ENCODE measurements at regions not wholly inside any gene's neighbourhood (a gene's known extent, or its start where the extent isn't known, plus 50 kb on each side); places are given as distances from the start of the nearest gene placed in this dataset.

DNA sequence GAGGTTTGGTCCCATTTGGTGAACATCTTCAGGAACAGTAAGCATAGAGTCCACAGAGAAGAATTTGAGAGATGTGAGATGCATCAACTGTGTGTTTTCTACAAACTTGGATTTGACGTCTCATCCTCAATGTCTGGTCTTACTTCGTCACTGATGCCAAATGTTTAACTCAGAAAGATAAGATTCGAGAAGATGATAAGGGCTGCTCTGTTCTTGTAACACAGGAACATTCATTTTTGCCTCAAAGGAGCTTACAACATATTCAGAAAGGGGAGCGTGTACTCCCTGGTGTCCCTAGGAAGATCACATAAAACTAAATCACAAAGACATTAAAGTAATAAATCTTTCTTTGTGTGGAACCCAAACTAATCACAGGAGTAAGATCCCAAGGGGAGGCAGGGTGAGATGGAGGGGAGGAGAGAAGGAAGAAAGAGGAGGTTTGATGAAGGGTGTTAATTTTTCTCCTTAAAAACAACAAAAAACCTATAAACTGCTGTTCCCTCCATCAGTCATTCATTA is 247.7 kb upstream of the IRS2 start:
- TF ChIP-seq, protein P1, sequence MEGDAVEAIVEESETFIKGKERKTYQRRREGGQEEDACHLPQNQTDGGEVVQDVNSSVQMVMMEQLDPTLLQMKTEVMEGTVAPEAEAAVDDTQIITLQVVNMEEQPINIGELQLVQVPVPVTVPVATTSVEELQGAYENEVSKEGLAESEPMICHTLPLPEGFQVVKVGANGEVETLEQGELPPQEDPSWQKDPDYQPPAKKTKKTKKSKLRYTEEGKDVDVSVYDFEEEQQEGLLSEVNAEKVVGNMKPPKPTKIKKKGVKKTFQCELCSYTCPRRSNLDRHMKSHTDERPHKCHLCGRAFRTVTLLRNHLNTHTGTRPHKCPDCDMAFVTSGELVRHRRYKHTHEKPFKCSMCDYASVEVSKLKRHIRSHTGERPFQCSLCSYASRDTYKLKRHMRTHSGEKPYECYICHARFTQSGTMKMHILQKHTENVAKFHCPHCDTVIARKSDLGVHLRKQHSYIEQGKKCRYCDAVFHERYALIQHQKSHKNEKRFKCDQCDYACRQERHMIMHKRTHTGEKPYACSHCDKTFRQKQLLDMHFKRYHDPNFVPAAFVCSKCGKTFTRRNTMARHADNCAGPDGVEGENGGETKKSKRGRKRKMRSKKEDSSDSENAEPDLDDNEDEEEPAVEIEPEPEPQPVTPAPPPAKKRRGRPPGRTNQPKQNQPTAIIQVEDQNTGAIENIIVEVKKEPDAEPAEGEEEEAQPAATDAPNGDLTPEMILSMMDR (IDR thresholded peaks at IDR 0.05; ENCODE audit: control insufficient read depth, extremely low read depth, insufficient read depth), result no peak
- no peak for DNase-seq (ENCODE audit: low read depth)
- H3K4me3 ChIP-seq (ENCODE audit: low read depth, low read length), result no peak overlapping the region

DNA sequence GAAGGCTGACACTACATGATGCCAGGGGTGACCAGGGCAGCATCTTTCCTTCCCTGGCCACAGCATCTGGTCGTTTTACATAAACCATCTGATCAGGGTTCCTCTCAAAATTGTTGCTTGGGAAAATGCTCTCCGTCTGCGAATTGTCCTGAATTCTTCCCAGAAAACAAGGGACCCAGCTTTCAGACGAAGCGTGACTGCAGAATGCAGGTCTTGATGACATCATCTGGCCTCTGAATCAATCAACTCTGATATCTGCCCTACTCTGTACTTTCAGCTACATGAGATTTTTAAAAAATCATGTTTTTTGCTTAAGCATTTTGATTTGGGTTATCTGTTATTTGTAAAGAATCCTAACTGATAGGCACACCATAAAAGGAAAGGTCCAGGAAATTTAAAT is 246.6 kb upstream of the IRS2 start:
- TF ChIP-seq, protein P1 (IDR thresholded peaks at IDR 0.05; ENCODE audit: control insufficient read depth, extremely low read depth, insufficient read depth), result no peak
- no peak overlapping the region for H3K4me3 ChIP-seq (ENCODE audit: low read depth, low read length)
- DNase-seq (ENCODE audit: low read depth), result no peak

DNA sequence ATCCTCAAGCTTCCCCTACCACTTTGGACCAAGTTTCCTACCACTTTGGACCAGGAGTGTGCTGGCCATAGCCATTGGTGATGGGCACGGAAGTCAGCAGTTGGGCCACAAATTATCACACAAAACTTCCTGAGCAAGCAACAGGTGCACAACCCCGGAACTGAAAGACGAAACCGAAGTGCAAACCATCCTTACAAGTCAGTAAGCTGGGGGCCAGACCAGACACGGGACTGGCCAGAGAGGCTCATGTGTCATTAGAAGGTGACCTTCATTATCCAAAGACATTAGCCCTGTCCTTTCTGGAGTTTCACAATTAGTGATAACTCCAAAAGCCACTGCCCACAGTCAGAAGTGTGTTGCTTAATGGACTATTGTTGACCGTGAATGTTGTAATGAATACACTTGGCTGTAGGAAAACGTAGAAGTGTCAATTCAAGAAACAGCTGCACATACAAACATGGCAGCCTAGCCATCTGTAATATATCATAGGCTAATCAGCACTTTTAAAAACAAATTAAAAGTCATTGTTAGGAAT is 244.1 kb upstream of the IRS2 start:
- TF ChIP-seq, protein P1 (IDR thresholded peaks at IDR 0.05; ENCODE audit: control insufficient read depth, extremely low read depth, insufficient read depth), result no peak
- no peak overlapping the region for H3K4me3 ChIP-seq (ENCODE audit: low read depth, low read length)
- no peak for DNase-seq (ENCODE audit: low read depth)

DNA sequence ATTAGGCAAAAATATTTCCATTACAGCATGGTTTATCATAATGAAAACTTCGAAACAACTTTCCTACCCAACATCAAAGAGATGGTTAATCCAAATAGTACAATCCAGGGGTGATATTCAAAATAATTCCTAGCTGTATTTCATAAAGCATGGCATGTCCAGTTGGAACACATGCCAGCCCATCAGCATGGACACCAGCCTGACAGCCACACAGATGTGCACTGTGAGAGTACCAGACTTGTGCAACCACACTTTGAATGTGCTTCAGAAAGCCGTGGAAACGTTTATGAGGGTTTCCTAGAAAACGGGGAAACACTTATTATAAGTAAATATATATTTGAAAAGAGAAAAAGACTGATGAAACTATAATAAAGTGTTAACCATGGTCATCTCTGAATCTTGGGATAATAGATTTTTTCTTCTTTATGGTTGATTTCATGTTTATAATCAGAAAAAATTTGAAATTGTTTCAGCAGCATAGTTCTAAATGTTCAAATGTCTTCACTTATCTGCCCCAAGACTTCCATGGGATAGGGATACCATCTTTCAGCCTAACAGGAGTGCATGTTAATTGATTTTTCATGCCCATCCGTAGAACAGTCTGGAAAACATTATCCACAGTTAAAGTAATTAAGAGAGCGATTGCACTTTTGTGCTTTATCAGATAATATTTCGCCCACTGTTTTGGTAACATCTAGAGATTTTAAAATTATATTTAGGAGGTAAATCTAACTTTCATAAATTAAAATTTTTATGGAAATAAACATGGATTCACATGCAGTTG is 242.6 kb upstream of the IRS2 start:
- TF ChIP-seq, protein P1 (IDR thresholded peaks at IDR 0.05; ENCODE audit: control insufficient read depth, extremely low read depth, insufficient read depth), result no peak
- H3K4me3 ChIP-seq (ENCODE audit: low read depth, low read length), result no peak overlapping the region
- DNase-seq (ENCODE audit: low read depth), result no peak

DNA sequence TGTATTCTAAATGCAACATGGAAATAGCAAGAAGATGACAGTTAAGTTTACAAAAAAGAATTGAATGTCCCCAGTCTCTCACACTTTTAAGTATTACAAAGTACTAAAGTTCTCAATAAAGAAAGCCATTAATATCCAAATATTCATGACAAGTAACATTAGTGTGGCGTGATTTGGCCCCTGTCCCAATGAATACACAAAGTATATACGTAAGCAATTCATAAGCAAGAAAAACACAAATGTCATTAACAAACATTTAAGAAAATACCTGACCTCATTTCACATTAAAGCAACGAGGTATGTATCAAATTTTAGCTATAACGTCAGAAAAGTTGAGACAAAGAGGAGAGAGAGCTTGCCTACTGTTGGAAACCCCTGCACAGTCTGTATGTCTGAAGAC is 241.9 kb upstream of the IRS2 start:
- DNase-seq (ENCODE audit: low read depth), result no peak
- TF ChIP-seq, protein P1 (IDR thresholded peaks at IDR 0.05; ENCODE audit: control insufficient read depth, extremely low read depth, insufficient read depth), result no peak
- no peak overlapping the region for H3K4me3 ChIP-seq (ENCODE audit: low read depth, low read length)

DNA sequence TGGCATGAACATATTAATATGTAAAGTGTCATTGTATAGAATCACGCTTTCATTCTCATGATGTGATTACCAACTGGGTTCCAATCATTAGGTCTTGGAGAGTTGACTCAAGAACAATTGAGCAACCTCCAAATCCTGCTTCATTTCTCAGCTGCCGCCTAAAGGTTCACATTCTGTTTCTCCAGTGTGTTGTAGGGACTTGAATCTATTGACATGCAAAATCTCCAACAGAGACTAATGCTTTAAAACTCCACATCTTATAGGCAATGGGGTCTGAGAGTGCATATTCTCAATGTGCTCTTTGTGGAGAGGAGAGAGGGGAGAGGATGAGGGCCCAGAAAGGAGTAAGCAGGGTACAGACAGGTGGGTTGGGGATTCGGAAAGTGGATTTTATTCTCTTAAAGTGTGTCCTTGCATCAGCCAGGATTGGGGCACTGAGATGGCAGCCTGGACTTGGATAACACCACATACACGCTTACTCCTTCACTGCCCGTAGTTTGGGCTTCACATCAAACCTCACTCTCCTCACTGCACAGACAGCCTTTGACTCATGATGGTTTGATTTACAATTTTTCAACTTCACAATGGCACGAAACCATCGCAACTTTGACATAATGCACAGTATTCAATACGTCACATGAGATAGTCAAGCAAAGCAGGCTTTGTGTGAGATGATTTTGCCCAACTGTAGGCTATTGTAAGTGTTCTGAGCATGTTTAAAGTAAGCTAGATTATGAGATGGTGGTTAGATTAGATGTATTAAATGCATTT is 241.3 kb upstream of the IRS2 start:
- no peak overlapping the region for H3K4me3 ChIP-seq (ENCODE audit: low read depth, low read length)
- no peak for DNase-seq (ENCODE audit: low read depth)
- TF ChIP-seq, protein P1 (IDR thresholded peaks at IDR 0.05; ENCODE audit: control insufficient read depth, extremely low read depth, insufficient read depth), result no peak
